Tibial artery (tissue), 4 donors: ENCODE measurements at regions not wholly inside any gene's neighbourhood (a gene's known extent, or its start where the extent isn't known, plus 50 kb on each side); places are given as distances from the start of the nearest gene placed in this dataset.
A peak's percentile ranks its signal among the peaks of the same experiment; 100 is the strongest.

Source experiments
- DNase-seq, 2 donors: peaks; one replicate each; pipeline ENCODE4 v3.0.0-alpha.2; 2019
- H3K27ac ChIP-seq, 2 donors: fragments of 200-600 bp; sonication (generic) in 1 of 2; 1 replicate in 1 of 2; 2 replicates in 1 of 2; pipeline ENCODE4 v1.5.1; 2018 to 2019; ENCODE audit warnings: mild to moderate bottlenecking in 1 of 2
- H3K27me3 ChIP-seq, 2 donors: fragments of 200-600 bp; sonication (generic) in 1 of 2; one replicate each; pipeline versions ENCODE4 v1.5.1 to v1.6.0; 2016 to 2019
- H3K36me3 ChIP-seq, 3 donors: fragments of 200-600 bp; sonication (generic) in 2 of 3; one replicate each; pipeline ENCODE4 v1.5.1; 2016 to 2019; ENCODE audit warnings: mild to moderate bottlenecking in 2 of 3
- H3K4me1 ChIP-seq, 4 donors: fragments of 200-600 bp; sonication (generic) in 2 of 4; 1 replicate in 3 of 4; 2 replicates in 1 of 4; pipeline ENCODE4 v1.5.1; 2016 to 2019
- H3K4me3 ChIP-seq, 2 donors: fragments of 200-600 bp; sonication (generic) in 1 of 2; 1 replicate in 1 of 2; 2 replicates in 1 of 2; pipeline ENCODE4 v1.5.1; 2018 to 2019; ENCODE audit warnings: mild to moderate bottlenecking in 2 of 2
- H3K9me3 ChIP-seq, 3 donors: fragments of 200-600 bp; sonication (generic) in 1 of 3; one replicate each; pipeline ENCODE4 v1.5.1; 2016 to 2019
- intact Hi-C: fragments of 100-400 bp; cut with DNase I; formaldehyde crosslinking; loops from one replicate; pipeline ENCODE4 v1.15.0; 2023; ENCODE audit warnings: low total_unique reads
- TF ChIP-seq, protein P1 (sequence below), 2 experiments: fragments of 200-600 bp in 1 of 2; fragments of 450-650 bp in 1 of 2; IDR thresholded peaks; one replicate each; pipeline ENCODE4 v1.5.1; 2017 to 2019; ENCODE audit warnings: antibody characterized with exemption in 2 of 2, mild to moderate bottlenecking in 1 of 2, moderate library complexity in 1 of 2

DNA sequence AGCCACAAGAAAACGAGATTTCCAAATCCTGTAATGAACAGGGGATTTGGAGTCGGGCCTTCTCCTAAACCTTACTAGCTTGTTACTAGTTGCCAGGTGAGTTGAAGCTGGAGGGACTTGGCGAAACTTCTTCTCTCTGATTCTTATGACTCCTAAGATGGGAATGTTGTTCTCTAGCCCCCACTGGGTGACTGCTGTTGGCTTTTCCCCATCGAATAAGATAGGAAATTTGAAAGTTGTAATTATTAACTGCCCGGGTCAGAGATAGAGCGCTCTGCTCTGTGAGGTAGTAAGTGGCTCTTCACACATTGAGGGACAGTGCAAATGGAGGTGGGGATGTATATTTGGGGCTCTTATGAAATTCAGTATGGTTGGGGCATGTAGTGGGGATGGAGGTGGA, 111.2 kb upstream of the MBNL2 start:
- TF ChIP-seq, protein P1, sequence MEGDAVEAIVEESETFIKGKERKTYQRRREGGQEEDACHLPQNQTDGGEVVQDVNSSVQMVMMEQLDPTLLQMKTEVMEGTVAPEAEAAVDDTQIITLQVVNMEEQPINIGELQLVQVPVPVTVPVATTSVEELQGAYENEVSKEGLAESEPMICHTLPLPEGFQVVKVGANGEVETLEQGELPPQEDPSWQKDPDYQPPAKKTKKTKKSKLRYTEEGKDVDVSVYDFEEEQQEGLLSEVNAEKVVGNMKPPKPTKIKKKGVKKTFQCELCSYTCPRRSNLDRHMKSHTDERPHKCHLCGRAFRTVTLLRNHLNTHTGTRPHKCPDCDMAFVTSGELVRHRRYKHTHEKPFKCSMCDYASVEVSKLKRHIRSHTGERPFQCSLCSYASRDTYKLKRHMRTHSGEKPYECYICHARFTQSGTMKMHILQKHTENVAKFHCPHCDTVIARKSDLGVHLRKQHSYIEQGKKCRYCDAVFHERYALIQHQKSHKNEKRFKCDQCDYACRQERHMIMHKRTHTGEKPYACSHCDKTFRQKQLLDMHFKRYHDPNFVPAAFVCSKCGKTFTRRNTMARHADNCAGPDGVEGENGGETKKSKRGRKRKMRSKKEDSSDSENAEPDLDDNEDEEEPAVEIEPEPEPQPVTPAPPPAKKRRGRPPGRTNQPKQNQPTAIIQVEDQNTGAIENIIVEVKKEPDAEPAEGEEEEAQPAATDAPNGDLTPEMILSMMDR (IDR thresholded peaks at IDR 0.05), result no peak
- peak overlapping the region; percentile 48 to 70 for H3K27ac ChIP-seq
- DNase-seq, result no peak
- intact Hi-C loops, result loop anchor here (5.0 kb wide), 1 partner anchor 236 kb away; no protein-coding TSS in a partner anchor
- H3K9me3 ChIP-seq, result no peaks in the 10 kb centered on the region
- H3K4me1 ChIP-seq, result peaks cover 9 to 98% (median 52%) of the 10 kb centered on the region in 4 donors
- no peaks in the 10 kb centered on the region for H3K27me3 ChIP-seq
- H3K4me3 ChIP-seq, result no peak overlapping the region
- H3K36me3 ChIP-seq, result no peaks in the 10 kb centered on the region

DNA sequence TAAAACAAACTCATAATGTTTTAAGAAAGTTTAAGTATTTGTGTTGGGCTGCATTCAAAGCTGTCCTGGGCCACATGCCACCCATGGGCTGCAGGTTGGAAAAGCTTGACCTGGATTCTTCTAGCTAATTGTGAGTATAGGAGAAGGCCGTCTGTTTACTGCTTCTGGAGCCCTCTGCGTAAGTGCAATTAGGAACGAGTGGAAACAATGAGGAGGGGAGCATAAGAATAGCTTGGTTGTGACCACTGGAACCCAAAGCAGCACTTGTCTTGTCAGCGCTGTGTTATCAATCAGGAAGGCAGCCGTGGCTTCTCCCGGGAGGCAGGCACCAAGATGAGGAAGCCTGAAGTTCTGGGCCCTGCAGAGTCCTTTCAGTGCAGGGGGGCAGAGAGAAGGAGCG, 110.4 kb upstream of the MBNL2 start:
- H3K27me3 ChIP-seq, result no peaks in the 10 kb centered on the region
- DNase-seq, result no peak
- H3K27ac ChIP-seq, result peak overlapping the region; percentile 48 to 70
- TF ChIP-seq, protein P1 (IDR thresholded peaks at IDR 0.05), result no peak
- no peaks in the 10 kb centered on the region for H3K9me3 ChIP-seq
- H3K4me1 ChIP-seq, result peaks cover 9 to 98% (median 60%) of the 10 kb centered on the region in 4 donors
- no peaks in the 10 kb centered on the region for H3K36me3 ChIP-seq
- no peak overlapping the region for H3K4me3 ChIP-seq
- intact Hi-C loops, result loop anchor here (5.0 kb wide), 1 partner anchor 236 kb away; no protein-coding TSS in a partner anchor

DNA sequence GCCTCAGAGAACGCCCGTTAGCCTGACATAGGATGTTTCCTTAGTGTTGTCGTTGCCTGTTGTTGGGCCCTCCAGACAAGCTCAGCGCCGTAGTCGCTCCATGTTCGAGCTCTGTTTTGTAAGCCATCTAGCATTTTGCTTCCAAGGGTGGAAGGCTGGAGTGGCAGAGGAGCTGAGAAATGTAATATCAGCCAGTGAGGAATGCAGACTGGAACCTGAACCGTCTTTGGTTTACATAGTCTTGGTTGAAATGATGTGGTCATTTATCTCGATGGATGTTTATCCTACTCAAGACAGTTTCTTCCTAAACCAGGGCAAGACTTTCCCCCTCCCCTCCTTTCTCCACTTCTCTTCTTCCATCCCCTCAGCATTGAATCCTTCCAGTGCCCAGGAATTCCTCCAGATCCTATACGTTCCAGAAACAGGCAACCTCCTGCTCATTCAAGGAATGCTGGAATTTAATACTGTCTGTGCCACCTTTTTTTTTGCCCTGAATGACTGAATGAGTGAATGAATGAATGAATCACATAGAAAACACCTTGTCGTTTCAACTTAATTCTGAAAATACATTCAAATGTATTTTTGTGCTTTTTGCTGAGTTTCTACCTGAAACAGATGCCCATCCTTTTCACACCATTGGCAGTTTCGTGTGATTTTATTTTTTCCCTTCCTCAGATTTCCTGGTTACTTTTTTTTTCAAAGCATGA, 109.5 kb upstream of the MBNL2 start:
- H3K27ac ChIP-seq, result peak overlapping the region; percentile 70 to 72
- peaks cover 9 to 98% (median 65%) of the 10 kb centered on the region in 4 donors for H3K4me1 ChIP-seq
- no peaks in the 10 kb centered on the region for H3K36me3 ChIP-seq
- intact Hi-C loops, result loop anchor here (5.0 kb wide), 1 partner anchor 235 kb away; no protein-coding TSS in a partner anchor
- DNase-seq, result no peak
- TF ChIP-seq, protein P1 (IDR thresholded peaks at IDR 0.05), result no peak
- no peaks in the 10 kb centered on the region for H3K27me3 ChIP-seq
- no peak overlapping the region for H3K4me3 ChIP-seq
- no peaks in the 10 kb centered on the region for H3K9me3 ChIP-seq

DNA sequence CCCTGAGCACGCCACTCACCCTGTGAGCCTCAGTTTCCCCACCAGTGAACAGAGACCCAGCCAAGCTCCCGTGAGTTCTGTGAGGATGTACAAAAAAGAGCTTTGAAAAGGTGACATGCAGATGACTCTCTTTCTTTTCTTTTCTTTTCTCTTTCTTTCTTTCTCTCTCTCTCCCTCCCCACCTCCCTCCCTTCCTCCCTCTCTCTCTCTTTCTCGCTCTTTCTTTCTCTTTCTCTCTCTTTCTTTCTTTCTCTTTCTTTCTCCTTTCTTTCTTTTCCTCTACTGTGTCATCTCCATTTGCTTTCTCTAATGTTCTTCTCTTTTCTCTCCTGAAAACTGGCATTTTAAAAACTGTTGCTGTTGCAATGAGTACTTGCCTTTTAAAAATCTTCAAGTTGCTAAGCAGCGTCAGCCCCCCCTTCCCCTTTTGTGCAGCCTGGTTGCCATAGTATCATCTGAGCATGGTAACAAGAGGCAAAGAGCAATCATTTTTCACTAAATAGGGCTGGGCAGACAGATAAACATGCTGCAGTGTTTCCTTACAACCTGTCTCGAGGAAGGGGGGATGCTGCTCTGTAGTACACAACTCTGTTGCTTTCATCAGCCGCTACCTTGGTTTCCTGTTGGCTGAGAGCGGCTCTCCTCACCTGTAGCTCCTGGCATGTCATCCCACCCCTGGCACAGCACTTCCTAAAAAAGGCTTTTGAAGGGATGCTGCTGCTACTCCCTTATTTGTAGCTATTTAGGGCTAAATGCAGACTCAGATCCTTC, 108.7 kb upstream of the MBNL2 start:
- H3K27me3 ChIP-seq, result no peaks in the 10 kb centered on the region
- no peaks in the 10 kb centered on the region for H3K36me3 ChIP-seq
- no peak overlapping the region for H3K4me3 ChIP-seq
- no peak for DNase-seq
- no peaks in the 10 kb centered on the region for H3K9me3 ChIP-seq
- intact Hi-C loops, result loop anchor here (5.0 kb wide), 1 partner anchor 234 kb away; no protein-coding TSS in a partner anchor
- TF ChIP-seq, protein P1 (IDR thresholded peaks at IDR 0.05), result no peak
- peak overlapping the region; percentile 70 to 72 for H3K27ac ChIP-seq
- H3K4me1 ChIP-seq, result peaks cover 9 to 92% (median 60%) of the 10 kb centered on the region in 4 donors

DNA sequence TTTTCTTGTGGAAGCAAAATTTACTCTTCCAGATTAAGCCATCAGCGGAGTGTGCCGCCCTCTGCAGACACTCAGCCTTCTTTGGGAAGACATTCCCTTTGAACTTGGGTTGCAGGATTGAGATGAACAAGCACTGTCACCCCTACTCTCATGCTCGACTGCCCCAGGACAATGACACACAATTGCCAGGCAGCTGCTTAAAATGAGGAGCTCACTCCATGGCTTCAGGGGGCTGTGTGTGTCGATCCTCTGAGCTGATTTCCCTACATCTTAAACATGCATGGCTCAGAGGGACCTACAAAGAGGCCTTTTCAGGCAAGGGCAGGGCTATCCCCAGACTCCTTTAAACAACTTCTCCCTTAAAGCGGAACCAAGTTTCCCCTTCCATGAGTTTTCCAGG, 107.5 kb upstream of the MBNL2 start:
- Histone ChIP-seq H3K27ac (peak overlapping the region; percentile 70 to 72), H3K4me1 (peaks cover 5 to 80% (median 50%) of the 10 kb centered on the region in 4 donors), H3K4me3 (no peak overlapping the region), H3K27me3 (no peaks in the 10 kb centered on the region), H3K36me3 (no peaks in the 10 kb centered on the region), H3K9me3 (no peaks in the 10 kb centered on the region)
- TF ChIP-seq, protein P1 (IDR thresholded peaks at IDR 0.05), result no peak
- intact Hi-C loops, result loop anchor here (5.0 kb wide), 1 partner anchor 233 kb away; no protein-coding TSS in a partner anchor
- no peak for DNase-seq
